ENCODE measurements at regions not wholly inside any gene's neighbourhood (a gene's known extent, or its start where the extent isn't known, plus 50 kb on each side); places are given as distances from the start of the nearest gene placed in this dataset.
"Not testable (repeated sequence)": the region's sequence is repeated elsewhere in the genome, so short reads cannot be mapped to it uniquely, and the experiment has no call there.

DNA sequence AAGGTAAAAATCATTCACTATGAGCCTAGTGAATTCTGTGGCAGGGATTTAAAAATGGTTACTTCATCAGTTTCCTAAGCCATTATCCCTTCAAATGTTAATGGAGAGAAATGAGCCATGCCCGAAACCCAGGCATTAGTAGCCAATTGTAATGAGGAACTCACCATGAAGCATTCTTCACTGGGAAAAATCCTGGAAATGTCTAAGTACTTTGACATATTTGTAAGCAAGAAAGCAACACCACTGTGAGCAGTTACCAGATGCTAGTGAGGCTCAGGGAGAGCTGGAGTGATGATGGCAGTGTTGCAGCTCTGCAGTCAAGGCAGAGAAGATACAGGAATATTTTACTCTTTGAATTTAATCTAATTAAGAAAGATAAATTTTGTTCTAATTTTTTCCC lies 220.0 kb upstream of the MBL2 start:
- no peak for DNase-seq

DNA sequence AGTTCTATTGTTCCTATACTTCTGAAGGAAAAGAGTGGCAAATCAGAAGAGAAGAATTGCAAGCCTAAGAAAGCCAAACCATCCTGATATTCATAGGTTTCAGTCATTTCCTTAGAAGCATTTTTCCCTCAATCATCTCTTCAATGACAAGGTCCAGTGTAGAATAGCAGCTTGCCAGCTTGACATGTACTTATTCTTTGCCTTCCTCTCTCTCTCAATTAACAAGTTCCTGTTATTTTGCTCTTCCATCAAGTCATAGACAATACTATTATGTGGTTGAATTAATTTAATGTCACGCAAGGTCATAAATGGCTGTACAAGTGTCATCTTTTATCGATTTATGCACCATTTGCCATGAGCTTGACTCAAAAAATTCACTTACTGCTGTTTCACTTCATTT lies 216.3 kb upstream of the MBL2 start:
- no peak for DNase-seq

DNA sequence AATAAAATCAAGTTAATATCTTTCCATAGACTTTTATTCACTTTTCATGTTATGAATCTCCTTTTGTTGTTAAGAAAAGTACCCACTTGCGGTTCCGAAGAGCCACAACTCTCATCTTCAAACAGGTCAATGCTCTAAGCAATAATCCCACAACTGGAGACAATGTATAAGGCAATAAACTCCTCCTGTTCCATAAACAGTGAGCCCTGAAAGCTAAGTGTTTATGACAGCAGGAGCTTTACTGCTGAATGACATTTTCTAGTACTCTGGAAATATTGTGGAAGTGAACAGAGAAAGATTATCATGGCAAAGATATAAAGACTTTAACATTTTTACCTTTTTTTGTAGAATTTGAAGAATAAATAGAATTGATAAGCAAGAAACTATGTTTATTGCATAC lies 213.5 kb upstream of the MBL2 start:
- no peak for DNase-seq

DNA sequence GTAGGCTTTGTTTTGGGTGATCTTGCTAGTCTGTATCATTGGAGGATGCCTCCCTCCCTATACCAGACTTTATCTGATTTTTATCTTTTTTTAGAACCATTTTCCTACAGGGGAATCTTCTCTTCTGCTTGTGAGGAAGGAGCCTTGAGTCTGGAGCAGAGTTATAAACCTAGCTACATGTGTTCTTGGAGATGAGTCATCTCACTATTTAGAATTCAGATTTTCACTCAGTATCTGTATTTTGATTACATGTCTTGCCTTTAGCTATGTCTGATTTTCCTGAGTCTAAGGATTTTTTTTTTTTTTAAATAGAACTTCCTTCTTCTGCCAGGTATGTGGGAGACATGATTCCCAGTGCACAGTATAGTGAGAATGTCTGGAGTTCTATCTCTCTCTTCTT lies 211.6 kb upstream of the MBL2 start:
- no peak for DNase-seq

DNA sequence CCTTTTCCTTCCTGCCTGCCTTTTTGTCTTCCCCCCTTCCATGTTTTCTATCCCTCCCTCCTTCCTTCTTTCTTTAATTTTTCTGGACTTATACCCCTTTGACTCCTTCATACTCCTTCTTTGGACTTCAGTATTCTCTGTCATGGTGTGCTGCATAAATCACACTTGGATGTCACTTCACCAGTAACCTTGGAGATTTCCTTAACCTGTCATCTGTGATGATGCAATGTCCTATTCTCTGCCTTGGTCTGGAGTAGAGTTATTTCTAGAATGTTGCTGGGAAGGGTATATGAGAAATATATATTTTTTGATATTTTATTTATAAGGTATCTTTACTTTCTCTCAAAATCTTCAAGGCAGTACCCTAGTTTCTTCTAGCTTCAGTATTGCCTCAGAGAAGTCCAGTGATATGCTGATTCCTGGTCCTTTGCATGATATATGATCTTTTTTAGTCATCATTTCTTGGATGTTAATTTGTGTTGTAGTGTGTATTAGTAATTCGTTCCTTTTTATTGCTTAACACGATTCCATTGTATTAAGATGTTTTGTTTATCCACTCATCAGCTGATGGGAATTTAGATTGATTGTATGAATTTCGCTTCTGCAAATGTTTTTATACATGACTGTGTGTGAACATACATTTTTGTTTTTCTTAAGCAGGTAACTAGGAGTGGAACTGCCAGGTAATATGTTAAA lies 206.9 kb upstream of the MBL2 start:
- DNase-seq, result no peak

DNA sequence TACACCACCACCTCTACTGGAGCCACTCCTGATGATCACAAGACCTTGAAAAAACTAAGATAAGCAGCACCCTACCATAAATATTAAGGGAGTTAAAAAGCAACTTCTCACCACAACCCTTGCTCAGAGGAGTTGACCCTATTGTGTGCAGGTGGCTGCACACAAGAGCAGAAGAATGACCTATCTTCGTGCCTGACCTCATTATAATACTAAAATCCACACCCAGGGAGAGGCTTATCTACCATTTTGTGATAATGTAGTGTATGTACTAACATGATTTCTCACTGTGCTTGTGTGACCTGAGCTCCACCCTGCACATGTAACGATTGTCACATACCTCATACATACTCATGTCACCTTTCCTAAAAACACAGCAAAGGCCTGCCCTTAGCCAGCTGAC lies 205.0 kb upstream of the MBL2 start:
- DNase-seq, result no peak

DNA sequence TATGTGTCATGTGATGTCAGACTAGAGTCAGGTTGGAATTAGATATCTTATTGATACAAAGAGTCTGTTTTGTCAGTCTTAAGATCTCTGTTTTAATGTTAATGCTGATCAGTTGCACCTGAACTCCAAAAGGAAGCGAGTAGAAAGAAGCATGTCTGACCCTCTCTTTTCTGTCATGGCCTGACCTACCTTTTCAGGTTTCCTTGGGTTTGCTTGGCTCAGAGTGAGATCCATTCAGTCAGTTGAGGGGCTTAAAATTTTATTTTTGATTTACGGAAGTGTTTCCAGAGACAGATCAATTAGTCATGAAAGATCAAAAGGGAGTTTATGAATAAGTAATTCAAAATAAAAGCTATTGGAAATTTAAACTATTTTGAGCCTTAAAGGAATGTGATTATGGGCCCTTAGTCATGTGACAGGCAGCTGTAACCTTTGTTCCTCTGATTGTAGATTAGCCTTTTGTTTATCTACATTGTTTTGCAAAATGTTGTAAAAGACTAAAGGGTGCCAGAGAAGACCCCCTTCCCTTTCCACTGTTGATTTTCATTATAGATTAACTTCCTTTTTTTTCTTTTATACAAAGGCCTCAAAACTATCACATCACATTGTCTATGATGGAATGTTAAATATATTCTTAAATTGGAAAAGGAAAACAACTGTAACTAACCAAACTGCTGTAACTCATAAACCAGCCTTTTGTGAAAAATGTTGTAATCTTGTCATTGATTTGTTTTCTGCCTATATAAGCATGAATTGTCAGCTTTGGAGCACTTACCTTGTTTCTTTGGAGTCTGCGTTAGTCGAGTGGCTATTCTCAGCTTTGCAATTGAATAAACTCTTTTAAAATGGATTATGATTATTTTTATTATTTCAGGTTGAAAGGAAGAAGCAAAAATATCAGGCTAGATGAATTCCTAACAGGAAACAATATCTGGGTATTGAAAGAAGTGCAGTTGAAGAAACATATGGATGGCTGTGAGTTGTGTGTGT lies 195.5 kb upstream of the MBL2 start:
- no peak for DNase-seq

DNA sequence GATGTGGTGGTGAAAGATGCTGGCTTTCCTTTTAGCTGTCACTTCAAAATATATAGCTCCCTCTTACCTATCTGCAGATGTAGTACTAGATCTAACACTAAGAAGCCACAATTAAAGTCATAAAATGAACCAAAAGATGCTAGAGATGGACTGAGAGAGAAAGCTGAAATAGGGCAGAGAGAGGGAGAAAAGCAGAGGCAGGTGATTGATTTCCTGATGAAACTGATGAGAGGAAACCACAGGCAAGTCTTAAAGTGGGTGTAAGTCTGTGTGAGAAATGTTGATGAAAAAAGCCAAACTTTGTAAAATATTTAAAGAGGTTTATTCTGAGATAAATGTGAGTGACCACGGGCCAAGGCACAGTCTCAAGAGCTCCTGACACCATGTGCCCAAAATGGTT lies 194.3 kb upstream of the MBL2 start:
- DNase-seq, result no peak

DNA sequence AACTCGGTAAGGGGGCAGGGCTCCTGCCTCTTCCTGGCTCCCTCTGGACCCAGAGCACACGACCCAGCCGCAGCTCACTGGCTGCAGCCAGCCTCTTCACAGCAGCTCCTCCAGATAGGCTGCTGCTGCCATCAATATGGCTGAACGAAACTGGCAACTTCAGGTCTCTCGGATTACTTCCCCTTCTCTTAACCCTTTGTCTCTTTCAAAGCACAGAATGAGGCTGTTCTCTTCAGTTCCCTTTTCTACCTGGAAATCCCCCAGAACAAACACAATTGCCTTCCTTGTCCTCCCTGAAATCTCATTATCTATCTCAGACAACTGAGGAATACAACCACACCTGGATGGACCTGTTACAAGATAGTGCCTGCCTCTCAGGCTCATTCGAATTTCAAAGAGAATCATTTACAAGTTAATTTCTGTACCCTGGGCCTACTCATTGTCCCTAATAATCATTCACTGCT lies 193.4 kb upstream of the MBL2 start:
- peak; percentile 10 for DNase-seq

DNA sequence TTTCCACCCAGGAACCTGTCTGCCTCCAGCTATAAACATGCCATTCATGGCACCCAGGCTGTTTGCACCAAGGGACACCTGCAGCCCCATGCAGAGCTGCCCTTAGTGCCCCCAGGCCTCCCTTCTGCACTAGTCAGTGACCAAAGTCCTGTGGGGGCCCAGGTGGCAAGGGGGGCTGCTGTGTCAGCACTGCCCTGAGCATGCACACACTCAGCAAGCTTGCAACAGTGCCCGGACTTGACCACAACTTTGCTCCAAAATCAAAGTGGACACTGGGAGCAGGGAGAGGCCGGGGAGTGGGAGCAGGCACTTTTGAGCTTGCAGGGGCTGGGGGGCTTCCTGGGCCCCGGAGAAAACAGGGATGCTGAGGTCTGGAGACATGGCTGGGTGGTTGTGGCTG lies 192.9 kb upstream of the MBL2 start:
- no peak for DNase-seq

DNA sequence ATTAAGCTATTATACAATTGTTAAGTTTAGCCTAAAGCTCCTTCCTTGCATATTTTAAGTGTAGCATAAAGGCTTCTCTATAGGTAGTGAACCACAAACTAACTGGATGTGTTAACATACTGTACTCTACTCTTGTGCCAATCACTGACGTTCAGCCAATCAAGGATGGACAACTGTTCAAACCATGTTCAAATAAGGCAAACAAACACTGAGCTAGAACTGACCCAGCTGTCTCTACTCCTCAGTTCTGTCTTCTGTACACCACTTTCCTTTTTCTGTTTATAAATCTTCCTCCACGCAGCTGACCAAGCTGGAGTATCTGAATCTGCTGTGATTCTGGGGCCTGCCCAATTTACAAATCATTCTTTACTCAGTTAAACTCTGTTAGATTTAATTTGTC lies 188.7 kb upstream of the MBL2 start:
- DNase-seq, result no peak

DNA sequence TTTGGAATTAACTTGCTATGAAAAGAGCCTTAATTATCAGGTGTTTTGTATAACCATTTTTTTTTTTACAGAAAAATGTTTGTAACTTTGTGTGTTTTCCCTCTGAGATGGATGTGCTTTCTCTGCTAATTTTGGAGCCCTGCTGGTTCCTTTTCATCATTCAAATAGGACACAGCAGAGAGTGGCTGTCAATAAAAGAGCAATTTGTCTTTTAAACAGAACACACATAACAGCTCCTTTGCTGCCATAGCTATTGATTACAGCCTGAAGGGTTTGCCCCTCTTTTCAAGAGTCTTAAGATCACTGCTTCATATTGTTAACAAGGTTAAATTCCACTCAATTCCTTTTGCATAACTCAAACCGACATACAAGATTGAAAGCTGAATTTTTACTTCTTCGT lies 187.2 kb upstream of the MBL2 start:
- no peak for DNase-seq

DNA sequence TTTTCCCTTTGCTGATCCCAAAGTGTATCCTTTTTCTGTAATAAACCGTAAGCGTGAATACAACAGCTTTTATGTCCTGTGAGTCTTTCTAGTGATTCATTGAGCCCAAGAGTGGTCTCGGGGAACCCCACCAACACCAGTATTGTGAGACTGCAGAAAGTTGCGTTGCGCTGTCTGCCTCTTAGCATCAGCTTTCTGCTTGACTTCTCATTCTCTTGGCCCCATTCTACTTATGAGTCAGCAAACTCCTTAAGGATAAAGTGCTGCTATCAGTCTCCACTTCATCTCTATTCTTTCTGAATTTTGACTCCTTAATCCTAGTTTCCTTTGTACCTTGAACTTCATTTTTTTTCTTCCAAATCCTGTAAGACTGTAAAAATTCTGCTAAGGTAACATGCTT lies 184.3 kb upstream of the MBL2 start:
- DNase-seq, result no peak

DNA sequence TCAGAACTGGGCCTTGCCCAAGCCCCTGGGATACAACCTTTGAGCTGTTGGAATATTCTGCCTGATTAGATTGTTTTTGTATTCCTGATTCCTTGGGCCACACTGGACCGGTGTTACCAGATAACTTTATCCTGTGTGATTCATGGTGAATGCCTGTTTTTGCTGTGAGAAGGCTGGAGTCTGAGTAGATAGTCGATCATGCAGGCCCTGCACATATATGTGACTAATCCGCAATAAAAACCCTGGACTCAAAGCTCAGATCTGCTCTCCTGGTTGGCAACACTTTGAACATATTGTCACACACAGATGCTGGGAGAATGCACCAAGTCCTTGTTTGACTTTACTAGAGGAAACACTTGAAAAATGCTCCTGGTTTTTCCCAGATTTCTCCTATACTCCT lies 183.9 kb upstream of the MBL2 start:
- no peak for DNase-seq

DNA sequence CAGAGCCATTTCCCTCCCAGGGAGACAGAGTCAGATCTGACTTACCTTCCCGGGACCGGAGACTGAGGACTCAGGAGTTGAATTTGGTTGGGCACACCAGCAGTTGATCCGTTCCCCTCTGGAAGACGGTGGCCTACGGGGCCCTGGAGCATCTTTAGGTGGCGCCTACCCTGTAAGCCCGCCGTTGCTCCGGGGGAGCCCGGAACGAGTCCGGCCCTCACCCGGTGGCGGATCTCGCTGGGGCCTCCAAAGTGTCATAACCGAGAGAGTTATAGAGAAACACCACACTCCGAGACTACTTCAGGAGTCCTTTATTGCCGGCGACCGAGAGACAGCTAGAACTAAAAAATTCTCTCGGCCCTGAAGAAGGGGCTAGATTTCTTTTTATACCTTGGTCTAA lies 182.8 kb upstream of the MBL2 start:
- DNase-seq, result no peak

DNA sequence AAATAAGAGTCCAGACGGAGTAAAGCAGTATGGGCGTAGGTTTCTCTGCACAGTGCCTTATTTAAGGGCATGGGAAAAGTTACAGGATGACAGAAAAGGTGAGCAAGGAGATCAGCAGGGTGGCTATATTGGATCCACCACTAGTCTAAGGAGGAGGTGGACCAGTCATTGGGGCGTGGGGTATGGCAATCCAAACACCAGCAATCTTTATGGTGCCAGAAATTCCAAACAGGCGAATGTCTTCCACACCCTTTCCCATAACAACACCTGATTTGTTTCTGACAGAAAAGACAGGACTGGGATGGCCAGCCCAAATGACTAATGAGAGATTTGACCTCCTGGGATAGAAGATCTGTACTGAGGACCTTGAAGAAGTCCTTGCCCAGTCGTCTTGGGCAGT lies 181.8 kb upstream of the MBL2 start:
- DNase-seq, result no peak

DNA sequence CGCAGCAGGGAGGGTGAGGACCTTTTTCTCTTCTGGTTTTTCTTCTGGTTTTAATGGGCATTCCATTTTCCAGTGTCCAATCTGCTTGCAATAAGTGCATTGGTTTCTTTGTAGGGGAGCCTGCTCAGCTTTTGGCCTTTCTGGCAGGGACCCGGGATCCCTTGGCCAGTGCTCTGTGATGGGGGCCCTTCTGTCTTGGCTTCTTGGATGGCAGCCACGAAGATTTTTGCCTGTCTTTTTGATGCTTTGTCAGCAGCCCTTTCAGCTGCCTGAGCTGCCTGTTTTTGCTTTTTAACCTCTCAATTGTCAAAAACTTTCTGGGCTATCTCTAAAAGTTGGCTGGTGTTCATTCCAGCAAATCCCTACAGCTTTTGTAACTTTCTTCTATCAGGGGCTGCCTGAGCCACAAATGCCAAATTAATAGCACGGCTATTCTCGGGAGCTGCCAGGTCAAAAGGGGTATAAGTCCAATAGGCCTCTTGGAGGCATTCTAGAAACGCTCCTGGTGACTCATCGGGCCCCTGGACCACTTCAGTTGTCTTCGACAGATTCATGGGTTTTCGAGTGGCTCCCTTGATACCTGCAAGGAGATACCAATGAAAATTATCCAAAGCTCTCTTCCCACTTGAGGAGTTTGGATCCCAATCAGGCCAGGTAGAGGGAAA lies 179.9 kb upstream of the MBL2 start:
- DNase-seq, result no peak

DNA sequence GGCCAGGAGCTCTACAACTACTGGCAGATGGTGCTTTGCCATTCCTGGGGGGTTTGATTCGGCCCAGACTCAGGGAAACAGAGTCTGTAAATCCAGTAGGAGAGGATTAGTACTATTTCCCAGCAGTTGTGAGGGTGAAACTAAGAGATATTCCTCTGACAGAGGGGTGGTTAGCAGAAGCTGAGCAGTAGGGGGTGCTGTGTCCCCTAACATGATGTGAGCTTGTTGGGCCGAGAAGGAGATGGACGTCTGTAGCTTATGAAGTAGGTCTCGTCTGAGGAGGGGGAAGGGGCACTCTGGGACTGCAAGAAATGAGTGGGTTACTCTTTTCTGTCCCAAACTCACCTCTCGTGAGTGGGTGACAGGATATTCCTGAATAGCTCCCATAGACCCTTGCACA lies 179.2 kb upstream of the MBL2 start:
- DNase-seq, result peak; percentile 72

DNA sequence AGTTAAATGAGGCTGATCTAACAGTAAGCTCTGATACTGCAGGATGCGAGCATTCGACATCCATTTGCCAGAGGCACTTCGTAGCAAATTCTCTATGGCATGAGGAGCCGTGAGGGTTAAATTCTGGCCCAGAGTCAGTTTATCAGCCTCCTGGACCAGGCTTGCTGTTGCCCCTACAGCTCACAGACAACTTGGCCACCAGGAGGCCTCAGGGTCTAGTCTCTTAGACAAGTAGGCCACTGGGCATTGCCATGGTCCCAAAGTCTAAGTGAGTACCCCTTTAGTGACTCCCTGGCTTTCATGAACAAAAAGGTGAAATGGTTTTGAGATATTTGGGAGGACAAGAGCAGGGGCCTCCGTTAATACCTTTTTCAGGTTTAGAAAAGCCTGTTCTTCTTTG lies 178.0 kb upstream of the MBL2 start:
- DNase-seq, result peak; percentile 16

DNA sequence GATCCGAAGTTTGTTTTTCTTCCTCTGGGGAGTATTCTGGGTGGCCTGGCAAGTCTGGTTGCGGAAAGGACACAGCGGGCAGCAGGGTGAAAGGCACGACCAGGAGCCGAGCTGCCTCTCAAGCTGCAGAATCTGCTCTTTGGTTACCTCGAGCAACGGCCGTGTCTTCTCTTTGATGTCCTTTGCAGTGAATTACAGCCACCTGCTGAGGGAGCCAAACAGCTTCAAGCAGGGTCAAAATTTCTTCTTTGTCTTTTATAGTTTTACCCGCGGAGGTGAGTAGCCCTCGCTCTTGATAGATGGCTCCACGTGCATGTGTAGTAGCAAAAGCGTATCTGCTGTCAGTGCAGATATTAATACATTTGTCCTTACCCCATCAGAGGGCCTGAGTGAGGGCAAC lies 177.3 kb upstream of the MBL2 start:
- peak; percentile 6 for DNase-seq

DNA sequence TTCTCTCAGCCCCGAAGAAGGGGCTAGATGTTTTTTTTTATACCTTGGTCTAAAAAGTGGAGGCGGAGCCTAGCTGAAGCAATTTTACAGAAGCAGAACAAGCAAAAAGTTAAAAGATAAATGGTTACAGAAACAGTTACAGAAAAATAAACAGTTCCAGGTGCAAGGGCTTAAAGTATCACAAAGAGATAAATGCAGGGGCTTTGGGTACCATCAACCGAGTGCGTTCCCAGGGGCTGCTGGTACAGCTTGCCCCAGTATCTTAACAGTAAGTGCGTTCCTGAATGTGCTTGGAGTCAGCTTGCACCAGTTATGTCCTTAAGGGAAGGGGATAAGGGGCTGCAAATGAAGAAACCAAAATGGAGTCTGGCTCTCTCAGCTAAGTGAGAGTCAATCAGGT lies 173.9 kb upstream of the MBL2 start:
- DNase-seq, result no peak

DNA sequence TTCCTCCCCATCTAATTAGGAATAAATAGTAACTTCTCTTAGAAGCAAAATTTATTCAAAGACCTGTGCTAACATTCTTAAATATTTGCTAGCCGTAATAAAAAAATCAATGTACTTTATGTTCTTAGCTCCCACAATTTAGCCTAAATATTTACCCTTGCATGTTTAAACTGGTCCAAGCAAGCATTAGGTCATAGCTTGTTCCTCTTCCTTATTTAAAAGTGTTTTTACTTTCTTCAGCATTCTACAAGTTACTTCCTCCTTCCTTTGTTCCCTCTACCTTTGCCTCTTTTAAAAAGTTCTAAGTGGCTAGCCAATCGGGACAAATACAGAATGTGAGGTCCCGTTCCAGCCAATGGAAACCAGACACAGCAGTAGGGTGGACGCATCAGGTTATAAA lies 172.9 kb upstream of the MBL2 start:
- DNase-seq, result not testable (repeated sequence)

DNA sequence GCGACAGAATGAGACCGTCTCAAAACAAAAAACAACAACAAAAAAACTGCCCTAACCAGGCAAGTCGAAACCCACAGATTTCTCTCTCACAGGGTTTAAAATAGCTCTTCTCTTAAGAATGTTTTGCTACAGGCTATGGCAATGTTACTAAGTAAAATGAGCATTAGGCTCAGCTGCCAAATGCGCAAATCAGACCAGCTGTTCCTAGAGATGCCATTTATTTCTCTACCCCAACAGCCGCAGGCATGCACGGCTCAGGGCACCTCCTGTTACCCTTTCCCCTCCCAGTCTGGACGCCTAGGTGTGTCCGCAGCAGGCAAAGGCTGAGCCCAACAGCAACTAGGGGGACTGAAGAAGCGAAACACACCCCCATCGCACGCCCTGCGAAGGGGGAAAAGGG lies 168.3 kb upstream of the MBL2 start:
- DNase-seq, result no peak

DNA sequence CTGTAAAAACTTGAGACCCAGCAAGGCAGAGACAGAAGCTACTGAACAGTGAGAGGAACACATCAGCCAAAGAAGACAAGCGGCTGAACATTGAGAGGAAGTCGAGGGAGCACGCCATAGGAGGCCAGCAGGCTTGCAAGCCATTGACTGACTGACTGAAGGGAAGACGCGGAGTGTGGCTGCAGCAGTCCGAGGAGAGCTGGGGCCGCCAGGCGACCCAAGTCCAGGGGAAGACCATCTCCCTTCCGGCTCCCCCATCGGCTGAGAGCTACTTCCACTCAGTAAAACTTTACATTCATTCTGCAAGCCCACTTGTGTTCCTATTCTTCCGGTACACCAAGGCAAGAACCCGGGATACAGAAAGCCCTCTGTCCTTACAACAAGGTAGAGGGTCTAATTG lies 167.3 kb upstream of the MBL2 start:
- DNase-seq, result no peak
